LHCN-M2 (cell line): ENCODE measurements at regions not wholly inside any gene's neighbourhood (a gene's known extent, or its start where the extent isn't known, plus 50 kb on each side); places are given as distances from the start of the nearest gene placed in this dataset.
"Not testable (repeated sequence)": the region's sequence is repeated elsewhere in the genome, so short reads cannot be mapped to it uniquely, and the experiment has no call there.

Experiments
- DNase-seq: peaks from one replicate; pipeline ENCODE4 v3.0.0-alpha.2; 2012; ENCODE audit warnings: low read depth

GRCh38 chr4:104662269-104662668 is 167.6 kb upstream of the CXXC4 start:
- not testable (repeated sequence) for DNase-seq

GRCh38 chr4:104677116-104677515 is 182.4 kb upstream of the CXXC4 start:
- no peak for DNase-seq

DNA sequence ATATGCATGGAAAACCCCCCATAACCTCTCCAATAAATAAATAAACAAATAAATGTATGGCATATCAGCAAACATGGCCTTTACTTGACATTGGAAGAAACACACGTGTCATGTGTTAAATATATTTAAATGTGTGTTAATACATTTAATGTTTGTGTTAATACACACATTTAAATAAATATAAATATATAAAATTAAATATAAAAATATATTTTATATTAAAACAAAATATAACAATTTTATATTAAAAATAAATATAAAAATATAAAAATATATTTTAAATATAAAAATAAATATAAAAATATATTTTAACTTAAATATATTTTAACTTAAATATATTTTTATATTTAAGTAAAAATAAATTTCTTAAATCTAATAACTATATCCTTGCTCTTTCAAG is 187.6 kb upstream of the CXXC4 start:
- no peak for DNase-seq

DNA sequence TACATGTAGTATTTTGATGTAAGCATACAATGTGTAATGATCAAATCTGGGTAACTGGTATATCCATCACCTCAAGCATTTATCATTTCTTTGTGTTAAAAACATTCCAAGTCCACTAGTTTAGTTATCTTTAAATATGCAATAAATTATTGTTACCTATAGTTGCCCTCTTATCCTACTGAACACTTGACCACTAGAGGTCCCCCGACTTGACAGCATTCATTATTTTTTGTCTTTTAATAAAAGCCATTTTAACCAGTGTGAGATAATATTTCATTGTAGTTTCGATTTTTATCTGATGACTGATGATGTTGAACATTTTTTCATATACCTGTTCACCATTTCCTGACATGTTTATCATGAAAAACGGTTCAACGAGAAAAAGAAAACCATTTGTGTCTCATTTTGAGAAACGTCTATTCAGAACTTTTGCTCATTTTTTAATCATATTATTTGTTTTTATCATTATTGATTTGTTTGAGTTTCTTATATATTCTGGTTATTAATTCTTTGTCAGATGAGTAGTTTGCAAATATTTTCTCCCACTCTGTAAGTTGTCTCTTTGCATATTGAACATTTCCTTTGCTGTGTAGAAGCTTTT is 199.0 kb upstream of the CXXC4 start:
- no peak for DNase-seq

DNA sequence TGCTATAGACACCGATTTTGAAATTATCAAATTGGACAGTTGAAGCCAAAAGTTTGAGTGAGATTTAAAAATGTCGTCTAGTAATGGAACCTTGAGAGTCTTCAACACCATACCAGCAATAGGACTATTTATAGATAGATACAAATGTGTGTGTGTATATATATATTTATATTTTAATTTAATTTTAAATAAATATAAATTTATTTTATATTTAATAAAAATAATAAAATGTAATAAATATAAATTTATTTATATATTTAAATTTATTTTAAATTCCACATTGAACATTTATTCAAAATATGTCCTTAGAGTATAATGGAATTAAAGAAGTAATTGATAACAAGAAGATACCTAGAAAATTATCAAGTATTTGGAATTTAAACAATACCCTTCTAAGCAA is 221.9 kb upstream of the CXXC4 start:
- DNase-seq: no peak

GRCh38 chr4:104719539-104720230 is 225.0 kb upstream of the CXXC4 start:
- no peak for DNase-seq

DNA sequence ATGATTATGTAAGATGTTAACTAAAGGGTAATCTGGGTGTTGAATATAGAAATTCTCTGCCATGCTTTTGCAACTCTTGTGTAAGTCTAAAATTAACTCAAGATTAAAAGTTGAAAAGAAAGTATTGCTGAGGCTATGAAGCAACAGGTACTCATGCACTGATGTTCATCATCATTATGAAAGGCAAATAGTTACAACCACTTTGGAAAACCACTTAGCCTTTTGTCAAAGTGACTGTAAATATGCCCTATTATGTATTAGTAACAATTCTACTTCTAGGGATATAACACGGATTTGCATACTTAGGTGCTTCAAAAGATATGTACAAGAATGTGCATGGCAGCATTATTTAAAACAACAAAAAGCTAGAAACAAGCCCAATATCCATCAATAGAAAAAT is 227.8 kb upstream of the CXXC4 start:
- DNase-seq: no peak

GRCh38 chr4:104726002-104726401 is 231.3 kb upstream of the CXXC4 start:
- no peak for DNase-seq

- DNase-seq: no peak
Measured at GRCh38 chr4:104727643-104728042, 232.9 kb upstream of the CXXC4 start.

GRCh38 chr4:104728380-104729122 is 233.9 kb upstream of the CXXC4 start:
- peak; percentile 10 for DNase-seq

DNA sequence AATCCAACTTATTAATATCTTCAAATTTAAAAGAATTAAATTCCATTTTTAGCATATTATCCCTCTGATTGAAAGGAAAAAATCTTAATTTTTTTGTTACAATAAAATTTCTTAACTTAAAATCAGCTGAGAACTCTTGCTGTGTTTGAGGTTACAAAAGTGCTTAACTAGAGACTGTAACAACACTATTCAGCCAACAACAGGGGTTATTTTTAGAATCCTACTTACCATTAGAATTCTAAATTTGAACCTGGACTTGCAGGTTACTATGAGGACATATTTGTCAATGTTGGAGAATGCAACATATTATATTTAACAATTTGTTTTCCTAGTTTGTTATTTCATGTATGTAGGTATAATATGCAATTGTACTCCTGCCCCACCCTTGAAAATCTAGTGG is 238.1 kb upstream of the CXXC4 start:
- DNase-seq: no peak

- DNase-seq: no peak
Measured at GRCh38 chr4:104735174-104735573, 240.5 kb upstream of the CXXC4 start.

- no peak for DNase-seq
Measured at GRCh38 chr4:104740161-104740560, 245.5 kb upstream of the CXXC4 start.

DNA sequence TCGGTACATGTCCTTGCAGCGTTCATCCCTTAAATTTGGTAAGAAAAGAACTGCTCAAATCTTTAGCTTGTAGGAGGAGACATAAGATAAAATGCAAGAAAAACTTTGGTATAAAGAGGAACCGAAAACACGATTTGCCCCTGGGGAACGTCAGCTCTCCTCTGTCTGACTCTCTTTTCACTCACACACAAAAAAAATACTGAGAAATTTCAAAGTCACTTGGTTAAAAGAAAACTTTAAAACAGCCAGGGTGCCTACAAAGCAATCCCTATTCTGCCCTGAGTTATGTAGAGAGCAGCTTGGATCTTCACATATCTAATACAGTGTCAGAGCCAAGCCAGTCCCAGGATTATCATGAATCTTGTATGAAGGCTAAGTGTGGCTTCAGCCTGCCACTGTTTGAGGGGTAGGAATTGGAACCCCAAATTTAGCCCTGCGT is 248.5 kb upstream of the CXXC4 start:
- no peak for DNase-seq

- DNase-seq: no peak
Measured at GRCh38 chr4:104747635-104748034, 252.9 kb upstream of the CXXC4 start.

DNA sequence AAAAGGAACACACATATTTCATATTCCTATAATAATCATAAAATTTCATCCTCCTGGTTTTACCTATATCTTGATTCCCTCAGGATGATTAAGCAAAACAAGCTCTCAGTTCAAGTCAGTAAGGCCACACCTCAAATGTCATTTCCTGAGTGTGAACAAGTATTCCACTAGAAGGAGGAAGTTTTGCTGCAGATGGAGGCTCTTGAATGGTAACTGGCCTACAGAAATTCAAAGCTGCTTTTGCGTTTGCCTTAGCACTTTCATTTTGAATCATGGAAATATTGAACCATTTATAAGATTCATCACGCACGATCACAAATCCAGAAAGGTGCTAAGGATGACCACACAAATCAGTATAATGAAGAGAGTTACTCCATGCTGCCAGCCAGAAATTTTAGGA is 254.4 kb upstream of the CXXC4 start:
- DNase-seq: no peak

DNA sequence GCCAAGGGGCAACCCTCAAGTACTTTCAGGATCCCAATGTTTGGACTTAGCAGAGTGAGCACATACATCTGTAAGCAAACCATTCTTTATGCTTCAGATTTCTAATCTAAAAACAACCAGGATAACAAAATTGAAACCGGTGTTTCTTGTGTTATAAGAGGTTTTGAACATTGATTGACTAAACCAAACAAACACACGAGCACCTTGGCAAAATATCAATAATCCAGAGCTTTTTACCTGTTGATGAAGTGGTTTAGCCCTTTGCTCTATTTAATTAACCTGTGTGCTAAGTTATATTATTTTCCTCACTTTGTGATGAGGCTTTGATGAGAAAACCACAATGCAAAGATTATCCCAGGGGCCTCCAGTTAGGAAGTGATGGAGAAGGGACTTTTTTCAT is 255.3 kb upstream of the CXXC4 start:
- DNase-seq: no peak

GRCh38 chr4:104751468-104751867 is 256.8 kb upstream of the CXXC4 start:
- no peak for DNase-seq

GRCh38 chr4:104752337-104752736 is 257.6 kb upstream of the CXXC4 start:
- no peak for DNase-seq

- DNase-seq: no peak
Measured at GRCh38 chr4:104756837-104757236, 262.1 kb upstream of the CXXC4 start.

GRCh38 chr4:104758574-104758973 is 263.9 kb upstream of the CXXC4 start:
- DNase-seq: no peak

DNA sequence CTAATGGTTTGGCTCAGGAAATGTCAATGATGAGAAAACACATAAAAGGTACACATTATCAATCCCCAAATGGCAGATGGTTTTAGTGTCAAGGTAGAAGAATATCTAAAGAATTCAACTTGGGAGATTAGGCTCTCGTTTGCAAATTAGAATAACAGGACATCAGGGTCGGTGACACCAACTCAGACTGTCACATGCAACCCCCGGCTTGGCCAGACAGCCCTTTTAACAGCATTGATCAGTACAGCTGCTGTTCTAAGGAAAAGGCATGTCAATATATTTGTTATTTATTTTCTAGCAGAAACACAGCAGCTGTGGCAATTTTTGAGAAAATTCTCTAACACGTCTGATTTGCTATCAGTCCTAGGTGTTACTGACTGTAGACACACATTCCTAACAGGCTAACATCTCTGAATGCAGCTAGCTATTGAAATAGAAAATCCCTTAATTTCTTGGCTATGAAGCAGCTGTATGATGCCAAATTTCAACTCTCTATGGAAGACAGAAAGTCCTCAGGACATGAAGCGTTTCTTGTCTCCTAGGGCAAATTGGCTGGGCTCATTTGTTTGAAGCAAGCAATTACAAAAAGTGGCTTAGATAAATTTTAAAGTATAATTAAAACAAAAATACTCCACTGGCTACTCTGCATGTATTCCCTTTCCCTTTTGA is 269.0 kb upstream of the CXXC4 start:
- no peak for DNase-seq
